GM04503 (cell line): ENCODE measurements at regions not wholly inside any gene's neighbourhood (a gene's known extent, or its start where the extent isn't known, plus 50 kb on each side); places are given as distances from the start of the nearest gene placed in this dataset.
"Not testable (repeated sequence)": the region's sequence is repeated elsewhere in the genome, so short reads cannot be mapped to it uniquely, and the experiment has no call there.

Experiments
- DNase-seq: peaks from one replicate; pipeline ENCODE4 v3.0.0-alpha.2; 2012; ENCODE audit warnings: low read depth

DNA sequence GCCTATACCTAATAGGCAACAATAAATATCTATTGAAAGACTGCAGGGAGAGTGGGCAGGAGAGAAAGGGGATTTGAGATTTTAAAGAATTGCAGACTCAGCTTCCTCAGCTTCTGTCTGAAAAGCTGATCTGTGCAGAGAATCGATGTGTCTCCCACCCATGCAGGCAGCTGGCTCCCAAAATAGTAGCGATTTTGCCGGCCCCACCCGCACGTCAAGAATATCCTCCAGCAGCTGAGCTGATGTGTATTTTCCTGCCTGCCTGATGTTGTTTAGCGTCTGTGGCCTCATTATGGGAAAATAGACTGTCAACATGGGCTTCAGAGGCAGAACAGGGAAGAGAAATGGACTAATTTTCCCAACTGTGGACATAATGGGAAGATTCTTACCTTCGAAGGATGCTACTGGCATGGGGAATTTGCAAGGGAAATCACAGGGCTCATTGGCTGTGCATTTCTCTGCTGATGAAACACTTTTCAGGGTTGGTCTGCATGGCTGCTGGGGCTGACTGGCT, 699.8 kb downstream of the PTPRU start:
- DNase-seq: no peak

GRCh38 chr1:29934255-29934772, 698.0 kb downstream of the PTPRU start:
- no peak for DNase-seq

- no peak for DNase-seq
These were observed 696.7 kb downstream of the PTPRU start for GRCh38 chr1:29933067-29933466.

DNA sequence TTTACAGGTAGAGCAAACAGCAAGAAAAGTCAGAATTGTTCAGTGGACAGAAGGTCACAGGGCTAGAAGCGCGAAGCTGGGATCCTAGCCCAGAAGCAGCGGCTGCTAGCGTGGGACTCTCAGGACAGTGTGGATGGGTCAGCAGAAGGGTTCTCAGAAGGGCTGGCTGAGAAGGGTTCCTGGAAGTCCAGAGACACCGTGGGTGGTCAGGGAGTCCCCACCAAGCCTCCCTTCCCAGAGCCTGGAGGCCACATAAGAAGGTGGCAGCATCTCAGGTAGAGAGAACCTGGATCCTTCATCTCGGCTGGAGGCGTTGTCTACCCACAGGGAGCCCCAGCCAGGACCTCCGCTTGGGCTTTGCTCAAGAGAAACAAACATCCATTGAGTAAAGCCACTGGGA, 696.3 kb downstream of the PTPRU start:
- no peak for DNase-seq

GRCh38 chr1:29931477-29932175, 695.3 kb downstream of the PTPRU start:
- no peak for DNase-seq

GRCh38 chr1:29925058-29925457, 688.7 kb downstream of the PTPRU start:
- no peak for DNase-seq

DNA sequence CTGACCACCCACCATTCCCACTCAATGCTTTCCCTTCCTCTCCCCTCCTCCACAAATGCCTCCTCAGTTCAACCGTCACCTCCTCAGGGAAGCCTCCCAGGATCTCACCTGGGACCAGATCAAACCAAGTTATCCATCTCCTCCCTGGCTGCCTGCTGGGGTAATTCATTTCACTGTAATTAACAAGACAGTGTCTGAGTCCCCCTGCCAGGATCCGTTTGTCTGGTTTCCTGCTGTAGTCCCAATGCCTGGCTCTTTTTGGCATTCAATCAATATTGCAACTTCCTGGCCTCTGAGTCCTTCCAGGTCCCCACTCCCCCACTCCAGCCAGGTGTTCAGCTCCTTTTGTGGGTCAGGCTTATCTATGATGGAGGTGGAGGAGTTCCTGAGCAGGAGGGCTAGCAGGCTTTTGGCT, 687.7 kb downstream of the PTPRU start:
- DNase-seq: no peak

GRCh38 chr1:29921741-29922140, 685.4 kb downstream of the PTPRU start:
- no peak for DNase-seq

DNA sequence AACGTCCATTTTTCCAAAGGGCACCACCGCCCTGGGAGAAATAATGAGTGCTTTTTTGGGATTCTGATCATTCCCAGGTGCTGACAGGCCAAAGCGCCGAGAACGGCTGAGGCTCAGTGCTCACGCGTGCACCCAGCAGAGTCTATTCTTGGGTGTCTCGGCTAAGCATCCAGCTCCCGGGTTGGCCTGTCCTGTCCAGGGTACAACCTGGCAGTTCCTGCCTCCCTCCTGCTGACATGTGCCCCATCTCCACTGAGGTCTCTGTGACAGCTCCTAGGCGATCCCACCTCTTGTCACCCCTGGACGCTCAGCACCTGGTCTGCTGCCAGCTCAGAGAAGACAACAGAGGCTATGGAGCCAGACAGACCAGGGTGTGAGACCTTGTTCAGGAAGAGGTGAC, 684.5 kb downstream of the PTPRU start:
- DNase-seq: no peak

DNA sequence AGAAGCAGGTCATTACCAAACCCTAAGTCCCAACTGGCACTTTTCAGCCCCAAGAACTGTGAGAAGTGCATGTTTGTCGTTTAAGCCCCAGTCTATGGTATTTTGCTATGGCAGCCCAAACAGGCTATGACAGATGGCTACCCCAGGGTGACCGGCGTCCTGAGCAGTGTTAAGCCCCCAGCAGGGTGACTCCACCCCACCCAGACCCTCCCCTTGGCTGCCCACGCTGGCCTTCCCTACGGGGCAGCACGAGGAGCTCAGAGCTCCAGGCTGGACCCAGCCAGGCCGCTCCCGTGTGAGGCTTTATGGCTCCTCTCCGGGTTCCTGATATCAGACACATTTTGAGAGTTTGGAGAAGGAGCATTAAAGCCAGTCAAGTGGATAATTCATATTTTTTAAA, 684.0 kb downstream of the PTPRU start:
- DNase-seq: no peak

GRCh38 chr1:29919041-29919440, 682.7 kb downstream of the PTPRU start:
- DNase-seq: not testable (repeated sequence)

GRCh38 chr1:29916656-29917369, 680.5 kb downstream of the PTPRU start:
- no peak for DNase-seq

- no peak for DNase-seq
These were observed 678.6 kb downstream of the PTPRU start for GRCh38 chr1:29914936-29915335.

DNA sequence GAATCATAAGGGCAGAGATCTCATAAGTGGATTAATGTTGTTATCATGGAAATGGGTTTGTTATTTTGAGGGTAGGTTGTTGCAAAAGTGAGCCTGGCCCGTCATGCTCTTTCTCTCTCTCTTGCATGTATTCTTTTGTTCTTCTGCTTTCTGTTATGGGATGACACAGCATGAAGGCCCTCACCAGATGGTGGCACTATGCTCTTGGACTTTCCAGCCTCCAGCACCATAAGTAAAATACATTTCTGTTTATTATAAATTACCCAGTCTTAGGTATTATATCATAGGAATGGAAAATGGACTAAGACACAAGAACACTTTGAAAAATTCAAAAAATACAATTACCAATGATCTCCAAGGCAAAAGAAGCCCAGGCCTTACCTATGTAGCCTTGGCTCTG, 676.1 kb downstream of the PTPRU start:
- no peak for DNase-seq

DNA sequence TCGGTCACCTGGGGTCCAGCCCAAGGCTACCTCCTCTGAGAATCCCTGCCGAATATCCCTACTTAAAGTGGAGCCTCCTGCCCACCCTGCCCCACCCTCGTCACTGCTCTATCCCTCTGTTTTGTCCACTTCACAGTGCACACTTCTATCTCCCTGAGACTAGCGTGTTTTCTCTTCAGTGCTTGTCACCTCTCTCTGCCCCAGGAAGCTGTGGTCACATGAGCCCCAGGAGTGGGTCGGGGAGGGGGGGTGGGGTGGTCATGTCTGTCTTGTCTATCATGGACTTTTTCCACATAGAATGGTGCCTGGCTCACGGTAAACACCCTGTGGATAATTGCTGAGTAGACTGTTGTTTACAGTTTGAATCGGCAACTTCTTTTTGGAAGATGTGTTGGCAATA, 673.6 kb downstream of the PTPRU start:
- no peak for DNase-seq

DNA sequence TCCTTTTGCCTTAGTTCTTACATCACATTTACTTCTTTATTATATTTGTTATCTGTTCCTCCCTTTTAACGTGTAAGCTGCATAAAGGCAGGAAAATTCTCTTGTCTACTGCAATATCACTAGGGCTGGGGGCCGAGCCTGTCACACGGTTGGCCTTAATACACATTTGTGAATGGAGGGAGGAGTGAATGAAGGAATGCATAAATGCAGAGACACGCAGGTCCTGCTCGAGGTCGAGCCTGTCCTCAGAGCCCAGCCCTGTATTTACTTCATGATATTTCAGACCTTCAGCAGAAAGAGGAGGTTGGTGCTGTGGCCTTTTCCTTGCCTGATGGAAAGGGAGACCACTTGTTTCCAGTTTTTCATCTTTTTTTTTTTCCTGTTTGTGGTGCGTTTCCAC, 671.3 kb downstream of the PTPRU start:
- DNase-seq: no peak

- no peak for DNase-seq
These were observed 670.6 kb downstream of the PTPRU start for GRCh38 chr1:29906927-29907326.

GRCh38 chr1:29903548-29904166, 667.3 kb downstream of the PTPRU start:
- no peak for DNase-seq

- DNase-seq: no peak
These were observed 665.5 kb downstream of the PTPRU start for GRCh38 chr1:29901624-29902325.

DNA sequence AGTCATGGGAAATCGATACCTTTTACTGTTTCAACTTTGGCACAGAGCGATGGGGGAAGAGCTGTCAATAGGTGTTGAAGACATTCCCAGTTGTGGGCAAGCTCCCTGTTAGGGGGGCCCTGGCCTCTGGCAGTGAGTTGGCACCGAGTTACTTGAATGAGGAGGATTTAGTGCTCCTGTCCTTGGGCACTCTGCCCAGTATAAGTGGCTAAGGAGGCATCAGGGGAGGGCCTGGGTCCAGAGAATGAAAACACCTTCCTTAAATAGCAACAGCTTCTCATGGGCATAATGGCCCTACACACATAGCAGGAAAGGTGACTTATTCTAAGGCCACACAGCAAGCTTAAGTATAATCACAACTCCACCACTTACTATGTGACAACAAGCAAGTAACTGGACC, 664.4 kb downstream of the PTPRU start:
- no peak for DNase-seq

- DNase-seq: no peak
These were observed 663.9 kb downstream of the PTPRU start for GRCh38 chr1:29900104-29900679.
